Glutamatergic neuron (in vitro differentiated cells): ENCODE measurements at regions not wholly inside any gene's neighbourhood (a gene's known extent, or its start where the extent isn't known, plus 50 kb on each side); places are given as distances from the start of the nearest gene placed in this dataset.

ENCODE experiments used
- DNase-seq: peaks from one replicate; pipeline ENCODE4 v3.0.0; 2022
- H3K27ac Mint-ChIP-seq: one replicate; pipeline ENCODE4 v1.8.0; 2020; ENCODE audit warnings: mild to moderate bottlenecking, mixed read lengths, inconsistent platforms; ENCODE audit not compliant: unreplicated experiment
- H3K27me3 Mint-ChIP-seq: one replicate; pipeline ENCODE4 v1.8.0; 2020; ENCODE audit warnings: mild to moderate bottlenecking, moderate library complexity, mixed read lengths, inconsistent platforms; ENCODE audit not compliant: unreplicated experiment
- H3K36me3 Mint-ChIP-seq: one replicate; pipeline ENCODE4 v1.8.0; 2020; ENCODE audit warnings: mild to moderate bottlenecking, mixed read lengths, inconsistent platforms; ENCODE audit not compliant: unreplicated experiment
- H3K4me1 Mint-ChIP-seq: one replicate; pipeline ENCODE4 v1.8.0; 2020; ENCODE audit warnings: mild to moderate bottlenecking, low read depth, mixed read lengths, inconsistent platforms; ENCODE audit not compliant: unreplicated experiment
- H3K4me3 Mint-ChIP-seq: one replicate; pipeline ENCODE4 v1.8.0; 2020; ENCODE audit warnings: mild to moderate bottlenecking, mixed read lengths, inconsistent platforms; ENCODE audit not compliant: unreplicated experiment
- H3K9me3 Mint-ChIP-seq: one replicate; pipeline ENCODE4 v1.8.0; 2020; ENCODE audit warnings: mild to moderate bottlenecking, moderate library complexity, mixed read lengths, inconsistent platforms; ENCODE audit not compliant: unreplicated experiment
- CTCF ChIP-seq: fragments of 200-600 bp; sonication (generic); IDR thresholded peaks from one replicate; pipeline ENCODE4 v1.5.0; 2021; ENCODE audit not compliant: partially characterized antibody, unreplicated experiment

GRCh38 chr14:106037380-106037779 lies 511.0 kb downstream of the TMEM121 start:
- DNase-seq: no peak
- Mint-ChIP-seq H3K9me3 (peaks cover 15% of the 10 kb centered on the region), H3K4me1 (no peaks in the 10 kb centered on the region), H3K27me3 (no peaks in the 10 kb centered on the region), H3K36me3 (peaks cover 6% of the 10 kb centered on the region), H3K4me3 (no peak overlapping the region), H3K27ac (no peak overlapping the region)
- no peak for TF ChIP-seq CTCF

GRCh38 chr14:106038263-106038662 lies 511.9 kb downstream of the TMEM121 start:
- Mint-ChIP-seq H3K4me1 (no peaks in the 10 kb centered on the region), H3K4me3 (no peak overlapping the region), H3K27me3 (no peaks in the 10 kb centered on the region), H3K36me3 (peaks cover 6% of the 10 kb centered on the region), H3K27ac (no peak overlapping the region), H3K9me3 (peaks cover 15% of the 10 kb centered on the region)
- DNase-seq: no peak
- TF ChIP-seq CTCF: no peak

GRCh38 chr14:106039400-106039799 lies 513.0 kb downstream of the TMEM121 start:
- Mint-ChIP-seq H3K27me3 (no peaks in the 10 kb centered on the region), H3K4me1 (no peaks in the 10 kb centered on the region), H3K9me3 (peaks cover 18% of the 10 kb centered on the region), H3K4me3 (no peak overlapping the region), H3K36me3 (peaks cover 4% of the 10 kb centered on the region), H3K27ac (no peak overlapping the region)
- DNase-seq: no peak
- TF ChIP-seq CTCF: no peak

GRCh38 chr14:106044515-106044914 lies 518.1 kb downstream of the TMEM121 start:
- Mint-ChIP-seq H3K36me3 (peaks cover 7% of the 10 kb centered on the region), H3K27me3 (no peaks in the 10 kb centered on the region), H3K9me3 (peaks cover 14% of the 10 kb centered on the region), H3K4me3 (no peak overlapping the region), H3K27ac (no peak overlapping the region), H3K4me1 (no peaks in the 10 kb centered on the region)
- TF ChIP-seq CTCF: no peak
- no peak for DNase-seq

- no peak overlapping the region for H3K27ac Mint-ChIP-seq
- DNase-seq: no peak
- H3K9me3 Mint-ChIP-seq: peaks cover 13% of the 10 kb centered on the region
- no peaks in the 10 kb centered on the region for H3K27me3 Mint-ChIP-seq
- no peak overlapping the region for H3K4me3 Mint-ChIP-seq
- H3K4me1 Mint-ChIP-seq: no peaks in the 10 kb centered on the region
- peaks cover 12% of the 10 kb centered on the region for H3K36me3 Mint-ChIP-seq
- no peak for TF ChIP-seq CTCF
Measured at GRCh38 chr14:106044949-106045596, 518.7 kb downstream of the TMEM121 start.
